Kidney epithelial cell (primary cell): ENCODE measurements at regions not wholly inside any gene's neighbourhood (a gene's known extent, or its start where the extent isn't known, plus 50 kb on each side); places are given as distances from the start of the nearest gene placed in this dataset.

Experiments
- DNase-seq: peaks from one replicate; pipeline ENCODE4 v3.0.0-alpha.2; 2010; ENCODE audit warnings: low read depth
- H3K27me3 ChIP-seq: 2 replicates; pipeline ENCODE4 v1.6.0; 2011; ENCODE audit warnings: low read length; ENCODE audit not compliant: control insufficient read depth, insufficient read depth
- H3K36me3 ChIP-seq: 2 replicates; pipeline ENCODE4 v1.5.1; 2011; ENCODE audit warnings: low read length; ENCODE audit not compliant: control insufficient read depth, insufficient read depth
- H3K4me3 ChIP-seq: 2 replicates; pipeline ENCODE4 v1.5.1; 2011; ENCODE audit warnings: low read depth, mild to moderate bottlenecking, control low read depth, low read length
- CTCF ChIP-seq: IDR thresholded peaks from 2 replicates; pipeline ENCODE4 v1.5.1; 2011; ENCODE audit warnings: mild to moderate bottlenecking, moderate library complexity, low read length, control low read depth, inconsistent platforms; ENCODE audit not compliant: insufficient read depth, poor library complexity, severe bottlenecking

DNA sequence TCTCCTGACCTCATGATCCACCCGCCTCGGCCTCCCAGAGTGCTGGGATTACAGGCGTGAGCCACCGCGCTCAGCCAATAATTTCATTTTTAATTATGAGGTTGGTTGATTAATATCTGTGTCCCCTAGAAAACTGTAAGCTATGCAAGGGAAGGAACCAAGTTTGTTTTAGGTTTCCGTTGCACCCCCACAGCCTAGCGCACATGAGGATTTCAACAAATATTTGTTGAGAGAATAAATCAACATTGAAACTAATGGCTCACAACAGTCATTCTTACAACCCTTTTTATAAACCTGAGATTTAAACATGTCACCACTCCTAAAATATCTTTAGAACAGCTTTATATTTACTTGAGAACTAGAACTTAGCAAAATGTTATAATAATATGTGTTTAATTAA is 114.0 kb upstream of the CARMIL1 start:
- no peak for DNase-seq
- Histone ChIP-seq H3K36me3 (no peaks in the 10 kb centered on the region), H3K4me3 (no peak overlapping the region), H3K27me3 (no peaks in the 10 kb centered on the region)
- no peak for TF ChIP-seq CTCF

DNA sequence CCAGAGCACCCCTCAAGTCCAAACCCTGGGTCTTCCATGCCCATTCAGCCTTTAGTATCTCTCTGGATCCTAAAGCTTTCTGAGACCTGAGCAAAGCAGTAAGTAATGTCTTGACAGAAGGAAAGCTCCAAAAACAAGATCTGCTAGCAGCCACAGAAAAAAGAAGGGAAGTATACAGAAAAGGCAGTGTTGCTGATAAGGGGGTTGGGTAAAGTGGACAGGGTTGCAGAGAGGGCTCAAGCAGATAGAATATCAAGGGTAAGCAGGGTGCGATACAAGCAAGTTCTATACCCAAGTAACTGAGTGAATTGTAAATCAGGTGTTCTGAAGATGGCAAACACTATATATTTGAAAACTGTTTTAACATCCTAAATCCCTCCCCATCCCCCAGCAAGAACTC is 113.4 kb upstream of the CARMIL1 start:
- no peaks in the 10 kb centered on the region for H3K27me3 ChIP-seq
- DNase-seq: no peak
- no peak overlapping the region for H3K4me3 ChIP-seq
- no peaks in the 10 kb centered on the region for H3K36me3 ChIP-seq
- TF ChIP-seq CTCF: no peak

DNA sequence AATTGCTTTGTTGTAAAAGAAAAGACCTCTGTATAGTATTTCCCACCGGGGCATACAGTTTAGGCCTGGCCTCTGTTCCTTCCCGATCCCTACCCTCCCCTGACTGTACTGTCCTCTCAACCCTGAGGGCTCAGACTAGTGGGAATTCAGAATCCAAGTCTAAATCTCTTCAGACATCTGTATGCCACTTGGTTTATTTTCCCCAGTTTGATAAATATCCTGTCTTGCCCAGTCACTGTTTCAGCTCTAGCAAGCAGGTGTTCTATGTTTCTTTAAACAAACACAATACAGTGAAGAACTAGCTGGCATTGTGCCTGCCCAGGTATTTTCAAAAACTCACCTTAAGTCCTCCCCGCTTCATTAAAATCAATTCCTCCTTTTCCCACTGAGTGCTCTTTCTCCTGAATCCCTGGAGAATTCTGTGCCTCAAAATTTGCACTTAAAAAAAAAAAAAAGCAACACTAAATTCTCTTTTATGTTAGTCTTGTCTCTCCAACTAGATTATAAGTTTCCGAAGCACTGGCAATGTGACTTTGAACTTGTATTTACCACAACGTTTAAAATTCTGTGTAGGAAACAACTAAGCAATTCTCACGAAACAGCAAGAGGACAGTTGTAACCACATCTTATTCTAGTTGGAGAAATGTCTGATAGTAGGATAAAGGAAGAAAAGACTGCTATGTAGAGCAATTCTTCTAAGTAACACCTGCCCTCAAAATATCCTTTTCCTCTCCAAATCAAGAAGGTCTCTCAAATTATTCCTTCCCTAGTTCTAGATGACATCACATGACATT is 112.0 kb upstream of the CARMIL1 start:
- Histone ChIP-seq H3K36me3 (no peaks in the 10 kb centered on the region), H3K27me3 (no peaks in the 10 kb centered on the region), H3K4me3 (no peak overlapping the region)
- DNase-seq: no peak
- no peak for TF ChIP-seq CTCF

DNA sequence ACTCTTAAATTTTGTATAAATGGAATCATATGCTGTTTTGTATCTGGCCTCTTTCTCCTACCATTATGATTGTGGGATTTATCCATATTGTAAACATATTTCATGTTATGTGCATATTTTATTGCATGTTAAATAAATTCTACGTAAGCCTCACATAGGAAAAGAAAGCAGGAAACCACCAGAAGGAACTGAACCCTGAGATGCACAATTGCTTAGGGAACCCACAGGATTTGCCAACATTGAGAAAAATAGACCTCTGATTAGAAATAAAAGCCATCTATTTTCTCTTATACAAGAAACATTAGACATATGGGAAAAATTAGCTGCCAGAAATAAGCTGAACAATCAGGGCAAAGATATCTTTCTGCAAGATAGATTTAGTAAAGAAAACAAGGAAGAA is 111.2 kb upstream of the CARMIL1 start:
- DNase-seq: no peak
- H3K36me3 ChIP-seq: no peaks in the 10 kb centered on the region
- H3K4me3 ChIP-seq: no peak overlapping the region
- H3K27me3 ChIP-seq: no peaks in the 10 kb centered on the region
- no peak for TF ChIP-seq CTCF

GRCh38 chr6:25168637-25169036 is 110.5 kb upstream of the CARMIL1 start:
- H3K36me3 ChIP-seq: no peaks in the 10 kb centered on the region
- H3K4me3 ChIP-seq: no peak overlapping the region
- no peak for DNase-seq
- TF ChIP-seq CTCF: no peak
- no peaks in the 10 kb centered on the region for H3K27me3 ChIP-seq

- Histone ChIP-seq H3K36me3 (no peaks in the 10 kb centered on the region), H3K4me3 (no peak overlapping the region), H3K27me3 (no peaks in the 10 kb centered on the region)
- DNase-seq: no peak
- TF ChIP-seq CTCF: no peak
Observed at GRCh38 chr6:25169553-25169952, 109.6 kb upstream of the CARMIL1 start.
